MCF 10A (cell line): ENCODE measurements at regions not wholly inside any gene's neighbourhood (a gene's known extent, or its start where the extent isn't known, plus 50 kb on each side); places are given as distances from the start of the nearest gene placed in this dataset.

ENCODE experiments used
- BruUV-seq: library from RNA; stranded (reverse); fragments of 400-500 nt; replicated peaks from 2 replicates; lab custom pipeline; 2021; lab: Mats Ljungman, UMichigan
- CTCF ChIA-PET: fragments of 300-600 bp; sonication (Branson Sonifier 250); formaldehyde crosslinking; extraction: SDS; loops from one replicate; lab custom pipeline; 2021; ENCODE audit warnings: antibody characterized with exemption, inconsistent platforms; lab: Yijun Ruan, JAX
- POLR2A ChIA-PET: fragments of 300-600, 350-650 bp; sonication (Branson Sonifier 250); formaldehyde crosslinking; extraction: SDS; loops from one replicate; lab custom pipeline; 2020; ENCODE audit warnings: antibody characterized with exemption, inconsistent platforms; lab: Yijun Ruan, JAX
- DNase-seq: peaks from one replicate; pipeline ENCODE4 v3.0.0-alpha.2; 2018; ENCODE audit not compliant: unreplicated experiment
- H3K27ac Mint-ChIP-seq: one replicate; pipeline ENCODE4 v1.8.0; 2022; ENCODE audit warnings: mild to moderate bottlenecking, low read depth, mixed read lengths; ENCODE audit not compliant: unreplicated experiment
- H3K27me3 Mint-ChIP-seq: one replicate; pipeline ENCODE4 v1.8.0; 2022; ENCODE audit warnings: mixed read lengths; ENCODE audit not compliant: insufficient read depth, unreplicated experiment
- H3K36me3 Mint-ChIP-seq: one replicate; pipeline ENCODE4 v1.8.0; 2022; ENCODE audit warnings: mild to moderate bottlenecking, moderate library complexity, mixed read lengths; ENCODE audit not compliant: insufficient read depth, unreplicated experiment
- H3K4me1 Mint-ChIP-seq: one replicate; pipeline ENCODE4 v1.8.0; 2022; ENCODE audit warnings: mixed read lengths; ENCODE audit not compliant: insufficient read depth, unreplicated experiment
- H3K4me3 Mint-ChIP-seq: one replicate; pipeline ENCODE4 v1.8.0; 2022; ENCODE audit warnings: mild to moderate bottlenecking, moderate library complexity, mixed read lengths; ENCODE audit not compliant: unreplicated experiment
- H3K9me3 Mint-ChIP-seq: one replicate; pipeline ENCODE4 v1.8.0; 2022; ENCODE audit warnings: mixed read lengths; ENCODE audit not compliant: unreplicated experiment
- intact Hi-C: fragments of 100-400 bp; cut with micrococcal nuclease; formaldehyde crosslinking; loops from 2 replicates; pipeline ENCODE4 v1.14.1; 2022
- TF ChIP-seq, protein P1 (sequence below): fragments of 200-600 bp; IDR thresholded peaks from one replicate; pipeline ENCODE4 v1.8.0; 2022; ENCODE audit warnings: antibody characterized with exemption, mild to moderate bottlenecking; ENCODE audit not compliant: unreplicated experiment

- DNase-seq: no peak
- intact Hi-C loops: no loop called here
- Mint-ChIP-seq H3K4me1 (no peaks in the 10 kb centered on the region), H3K36me3 (no peaks in the 10 kb centered on the region), H3K4me3 (no peak overlapping the region), H3K27ac (no peak overlapping the region), H3K27me3 (peaks cover 19% of the 10 kb centered on the region), H3K9me3 (no peaks in the 10 kb centered on the region)
- TF ChIP-seq, protein P1, sequence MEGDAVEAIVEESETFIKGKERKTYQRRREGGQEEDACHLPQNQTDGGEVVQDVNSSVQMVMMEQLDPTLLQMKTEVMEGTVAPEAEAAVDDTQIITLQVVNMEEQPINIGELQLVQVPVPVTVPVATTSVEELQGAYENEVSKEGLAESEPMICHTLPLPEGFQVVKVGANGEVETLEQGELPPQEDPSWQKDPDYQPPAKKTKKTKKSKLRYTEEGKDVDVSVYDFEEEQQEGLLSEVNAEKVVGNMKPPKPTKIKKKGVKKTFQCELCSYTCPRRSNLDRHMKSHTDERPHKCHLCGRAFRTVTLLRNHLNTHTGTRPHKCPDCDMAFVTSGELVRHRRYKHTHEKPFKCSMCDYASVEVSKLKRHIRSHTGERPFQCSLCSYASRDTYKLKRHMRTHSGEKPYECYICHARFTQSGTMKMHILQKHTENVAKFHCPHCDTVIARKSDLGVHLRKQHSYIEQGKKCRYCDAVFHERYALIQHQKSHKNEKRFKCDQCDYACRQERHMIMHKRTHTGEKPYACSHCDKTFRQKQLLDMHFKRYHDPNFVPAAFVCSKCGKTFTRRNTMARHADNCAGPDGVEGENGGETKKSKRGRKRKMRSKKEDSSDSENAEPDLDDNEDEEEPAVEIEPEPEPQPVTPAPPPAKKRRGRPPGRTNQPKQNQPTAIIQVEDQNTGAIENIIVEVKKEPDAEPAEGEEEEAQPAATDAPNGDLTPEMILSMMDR: no peak
- CTCF ChIA-PET: interaction anchor here (0.8 kb wide), 1 partner anchor 727 kb away, joined by 3 read pairs; no protein-coding TSS in a partner anchor
- no TSS peak for BruUV-seq
- POLR2A ChIA-PET: no interaction called here
Measured at GRCh38 chr2:228257379-228257778, 75.9 kb upstream of the SPHKAP start.

- POLR2A ChIA-PET: no interaction called here
- Mint-ChIP-seq H3K9me3 (no peaks in the 10 kb centered on the region), H3K4me3 (no peak overlapping the region), H3K36me3 (no peaks in the 10 kb centered on the region), H3K4me1 (no peaks in the 10 kb centered on the region), H3K27ac (no peak overlapping the region), H3K27me3 (peaks cover 10% of the 10 kb centered on the region)
- no TSS peak for BruUV-seq
- no peak for DNase-seq
- CTCF ChIA-PET: interaction anchor here (0.5 to 0.6 kb wide), 2 partner anchors 402 to 1355 kb away, joined by 3 read pairs; no protein-coding TSS in a partner anchor
- TF ChIP-seq, protein P1: no peak
- intact Hi-C loops: no loop called here
Measured at GRCh38 chr2:228253752-228254151, 72.3 kb upstream of the SPHKAP start.

DNA sequence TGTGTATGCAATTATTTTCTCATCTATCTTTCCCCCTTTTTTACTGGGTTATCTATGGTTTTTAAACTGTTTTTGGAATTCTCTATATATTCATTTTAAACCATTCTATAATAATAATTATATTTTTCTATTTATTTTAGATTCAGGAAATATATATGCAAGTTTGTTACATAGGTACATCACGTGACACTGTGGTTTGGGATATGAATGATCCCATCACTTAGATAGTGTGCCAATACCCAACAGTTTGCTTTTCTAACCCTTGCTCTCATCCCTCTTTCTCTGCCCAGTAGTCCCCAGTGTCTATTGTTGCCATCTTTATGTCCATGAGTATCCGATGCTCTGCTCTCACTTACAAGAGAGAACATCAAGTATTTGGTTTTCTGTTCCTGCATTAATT lies 65.8 kb upstream of the SPHKAP start:
- no peak overlapping the region for H3K4me3 Mint-ChIP-seq
- no peak for DNase-seq
- H3K4me1 Mint-ChIP-seq: no peaks in the 10 kb centered on the region
- CTCF ChIA-PET: no interaction called here
- H3K9me3 Mint-ChIP-seq: no peaks in the 10 kb centered on the region
- BruUV-seq: no TSS peak
- H3K27me3 Mint-ChIP-seq: peaks cover 47% of the 10 kb centered on the region
- no peaks in the 10 kb centered on the region for H3K36me3 Mint-ChIP-seq
- TF ChIP-seq, protein P1: no peak
- intact Hi-C loops: no loop called here
- POLR2A ChIA-PET: no interaction called here
- H3K27ac Mint-ChIP-seq: no peak overlapping the region

DNA sequence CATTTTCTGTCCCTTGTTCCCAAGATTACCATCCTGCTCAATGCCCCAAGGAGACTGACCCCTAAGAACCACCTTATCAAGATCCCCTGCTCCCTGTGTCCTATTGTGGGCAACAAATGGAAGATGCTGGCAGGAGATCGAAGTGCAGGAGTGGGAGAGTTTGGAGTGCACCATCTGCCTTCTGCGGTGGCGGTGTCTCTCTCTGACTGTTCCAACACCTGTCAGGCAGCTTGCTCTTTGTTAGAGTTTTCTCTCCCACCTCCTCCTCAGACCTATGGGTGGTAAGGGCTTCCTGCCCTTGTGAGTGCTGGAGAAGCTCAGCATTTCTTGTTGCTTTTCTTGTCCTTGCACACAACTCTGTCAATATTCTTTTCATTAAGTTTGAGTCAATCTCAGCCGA lies 64.1 kb upstream of the SPHKAP start:
- no peak for DNase-seq
- ChIA-PET CTCF (interaction anchor here (0.6 to 0.7 kb wide), 2 partner anchors 11 to 303 kb away, joined by 3 read pairs; no protein-coding TSS in a partner anchor), POLR2A (interaction anchor here (0.6 kb wide), 1 partner anchor 37 kb away, joined by 3 read pairs; no protein-coding TSS in a partner anchor)
- H3K36me3 Mint-ChIP-seq: no peaks in the 10 kb centered on the region
- no TSS peak for BruUV-seq
- no peak overlapping the region for H3K4me3 Mint-ChIP-seq
- no peak overlapping the region for H3K27ac Mint-ChIP-seq
- intact Hi-C loops: no loop called here
- TF ChIP-seq, protein P1: no peak
- no peaks in the 10 kb centered on the region for H3K4me1 Mint-ChIP-seq
- no peaks in the 10 kb centered on the region for H3K9me3 Mint-ChIP-seq
- H3K27me3 Mint-ChIP-seq: peaks cover 47% of the 10 kb centered on the region
